Forelimb muscle (tissue), 1 donor: ENCODE measurements at regions not wholly inside any gene's neighbourhood (a gene's known extent, or its start where the extent isn't known, plus 50 kb on each side); places are given as distances from the start of the nearest gene placed in this dataset.
"Not testable (repeated sequence)": the region's sequence is repeated elsewhere in the genome, so short reads cannot be mapped to it uniquely, and the experiment has no call there.

Source experiments
- DNase-seq: peaks from one replicate; pipeline ENCODE4 v3.0.0-alpha.2; 2013; ENCODE audit warnings: low read depth

DNA sequence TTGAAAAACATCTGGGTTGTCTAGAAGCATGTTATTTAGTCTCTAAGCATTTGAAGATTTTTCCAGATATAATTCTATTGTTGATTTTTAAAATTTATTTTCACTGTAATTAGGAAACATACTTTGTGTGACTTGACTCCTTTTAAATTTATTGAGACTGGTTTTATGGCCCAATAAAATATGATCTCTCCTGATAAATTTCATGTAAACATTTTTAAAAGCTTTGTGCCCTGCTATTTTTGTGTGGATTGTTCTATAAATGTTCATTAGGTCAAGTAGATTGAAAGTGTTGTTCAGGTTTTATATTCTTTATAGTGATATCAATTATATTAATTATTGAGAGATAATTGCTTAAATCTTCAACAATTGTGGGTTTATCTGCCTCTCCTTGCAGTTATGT, 105.4 kb downstream of the RFX6 start:
- DNase-seq = no peak

DNA sequence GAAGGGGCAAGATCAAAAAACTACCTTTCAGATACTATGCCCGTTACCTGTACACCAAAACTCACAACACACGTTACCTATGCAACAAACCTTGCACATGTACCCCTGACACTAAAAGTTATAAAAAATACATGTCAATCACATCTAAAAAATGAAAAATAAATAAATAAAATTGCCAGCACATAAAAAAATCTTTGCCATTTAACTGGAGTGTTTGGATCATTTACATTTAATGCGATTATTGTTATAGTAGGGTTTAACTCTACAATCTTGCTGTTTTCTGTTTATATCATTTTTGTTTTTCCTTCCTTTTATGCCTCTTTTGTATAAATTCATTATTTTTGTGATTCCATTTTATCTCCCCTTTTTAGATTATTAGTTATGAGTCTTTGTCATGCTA, 106.3 kb downstream of the RFX6 start:
- no peak for DNase-seq

DNA sequence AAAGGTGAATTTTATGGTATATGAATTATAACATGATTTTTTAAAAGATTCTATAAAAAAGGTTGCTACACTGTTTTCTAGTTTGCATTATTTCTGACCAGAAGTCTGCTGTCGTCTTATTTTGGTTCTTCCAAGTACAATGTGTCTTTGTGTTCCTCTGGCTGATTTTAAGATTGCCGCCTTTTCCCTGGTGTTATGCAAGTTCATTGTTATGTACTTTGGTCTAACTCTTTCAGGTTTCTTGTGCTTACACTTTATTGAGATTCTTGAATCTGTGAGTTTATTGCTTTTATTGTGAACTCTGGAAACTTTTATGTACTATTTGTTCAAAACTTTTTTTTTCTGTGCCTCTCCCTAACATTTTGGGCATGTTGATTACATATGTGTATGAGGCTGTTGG, 109.8 kb downstream of the RFX6 start:
- no peak for DNase-seq

DNA sequence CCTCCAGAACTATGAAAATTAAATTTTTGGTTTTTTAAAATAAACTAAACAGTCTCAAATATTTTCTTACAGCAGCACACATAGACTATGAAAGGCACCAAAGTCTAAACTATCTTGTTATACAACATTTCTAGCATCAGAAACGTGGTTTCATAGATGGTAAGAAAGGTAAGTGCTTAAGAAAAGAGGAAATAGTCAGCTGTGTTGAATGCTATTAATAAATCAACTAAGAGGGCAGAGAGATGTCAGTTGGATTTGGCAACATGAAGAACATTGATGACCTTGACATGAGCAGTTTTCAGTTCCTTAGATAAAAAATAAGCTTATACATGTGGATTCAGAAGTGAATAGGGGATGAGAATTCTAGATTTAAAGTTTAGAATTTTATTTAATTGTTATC, 113.6 kb downstream of the RFX6 start:
- no peak for DNase-seq

DNA sequence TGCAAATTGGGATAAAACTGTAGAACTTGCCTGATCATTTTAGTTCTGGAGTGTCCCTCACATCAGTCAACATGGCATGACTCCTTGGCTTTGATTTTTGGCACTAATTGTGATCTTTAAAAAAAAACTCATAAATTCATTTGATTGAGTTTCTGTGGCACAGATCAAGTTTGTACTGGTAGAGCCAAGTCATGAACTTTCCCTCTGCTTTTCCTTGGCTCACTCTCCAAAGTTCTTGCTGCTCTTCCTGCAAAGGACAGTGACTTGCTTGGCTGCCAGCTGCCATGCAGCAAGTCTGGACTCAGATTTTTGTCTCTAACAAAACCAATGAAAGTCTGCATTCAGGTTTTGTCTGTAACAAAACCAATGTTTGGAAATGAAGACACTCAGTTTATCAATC, 115.5 kb downstream of the RFX6 start:
- DNase-seq = no peak

DNA sequence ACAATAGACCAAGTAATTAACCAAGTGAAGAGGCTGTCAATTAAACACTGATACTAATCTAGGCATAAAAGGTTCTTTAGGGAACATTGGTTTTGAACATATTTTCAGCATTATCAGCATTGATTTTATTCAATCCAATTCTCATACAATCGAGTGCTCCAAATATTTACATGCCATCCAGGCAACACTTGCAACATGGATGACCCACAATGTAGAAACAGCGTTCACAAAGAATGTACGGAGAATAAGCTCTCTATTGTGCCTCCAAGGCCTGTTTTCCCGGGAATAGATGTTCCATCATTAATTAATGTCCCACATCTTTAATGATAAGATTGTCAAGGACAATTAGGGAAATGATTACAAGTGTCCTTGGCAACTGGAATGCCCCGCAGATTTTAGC, 117.4 kb downstream of the RFX6 start:
- DNase-seq = no peak

DNA sequence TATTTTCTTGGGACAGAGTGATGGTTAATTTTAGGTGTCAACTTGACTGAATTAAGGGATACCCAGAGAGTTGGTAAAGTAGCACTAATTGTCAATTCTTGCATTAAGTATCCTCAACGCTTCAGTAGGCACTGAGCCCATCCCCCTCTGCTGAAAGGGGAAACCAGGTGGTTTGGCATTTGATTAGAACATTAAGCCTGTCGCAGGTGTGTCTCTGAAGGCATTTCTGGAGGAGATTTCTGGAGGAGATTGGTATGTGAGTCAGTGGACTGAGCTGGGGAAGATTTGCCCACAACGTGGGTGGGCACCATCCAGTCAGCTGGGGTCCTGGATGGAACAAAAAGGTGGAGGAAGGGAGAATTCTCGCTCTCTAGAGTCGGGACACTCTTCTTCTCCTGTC, 119.8 kb downstream of the RFX6 start:
- DNase-seq = no peak

DNA sequence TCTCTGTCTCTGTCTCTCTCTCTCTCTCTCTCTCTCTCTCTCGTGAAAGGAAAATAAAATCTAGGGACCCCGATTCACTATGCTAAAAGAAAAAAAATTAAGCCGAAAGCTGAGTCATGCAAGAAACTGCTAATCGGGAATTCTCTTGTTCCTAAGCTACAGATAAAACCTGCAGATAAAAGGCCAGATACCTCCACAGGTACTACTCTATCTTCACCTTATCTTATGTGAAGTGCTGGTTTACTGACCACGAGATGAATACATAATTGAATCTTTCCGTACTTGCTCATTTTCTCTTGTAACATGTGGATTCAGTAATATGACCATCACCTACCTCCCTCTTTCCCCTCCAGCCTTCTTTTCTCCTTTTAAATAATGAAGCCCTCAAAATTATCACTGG, 120.5 kb downstream of the RFX6 start:
- no peak for DNase-seq

DNA sequence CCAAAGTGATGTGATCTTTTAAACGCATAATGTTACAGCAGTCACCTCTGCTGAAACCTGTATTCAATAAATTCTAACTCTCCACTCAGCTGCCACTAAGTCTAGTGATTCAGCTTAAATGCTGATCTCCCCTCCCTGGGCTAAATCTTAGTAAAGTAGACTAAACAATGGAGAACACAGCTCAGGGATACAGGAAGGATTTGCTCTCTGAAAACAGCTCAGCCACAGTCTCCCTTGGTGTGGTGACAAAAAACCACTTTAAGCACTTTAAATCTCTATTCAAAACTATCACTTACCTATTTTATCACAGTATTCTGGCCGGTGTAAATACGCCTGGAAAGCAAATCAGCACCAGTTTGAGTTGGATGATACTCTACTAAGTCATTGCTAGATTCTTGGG, 130.6 kb downstream of the RFX6 start:
- no peak for DNase-seq

DNA sequence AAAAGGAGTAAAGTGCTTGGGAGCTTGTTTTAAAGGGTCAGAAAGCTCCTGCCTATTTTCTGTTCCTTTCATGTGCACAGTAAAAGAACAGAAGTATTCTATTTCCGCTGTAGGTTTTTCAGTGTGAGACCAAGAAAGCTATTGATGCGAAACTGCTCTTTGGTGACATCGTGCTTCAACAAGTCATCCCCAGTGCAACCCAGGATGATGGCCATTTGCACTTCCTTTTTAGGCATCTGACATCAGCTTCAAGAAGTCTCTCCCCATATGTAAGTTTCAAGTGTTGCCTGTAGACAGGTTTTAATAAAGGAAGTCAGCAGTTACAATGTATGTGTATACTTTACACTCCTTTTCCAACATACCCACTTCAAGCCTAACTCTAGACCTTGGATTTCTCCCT, 131.6 kb downstream of the RFX6 start:
- no peak for DNase-seq

DNA sequence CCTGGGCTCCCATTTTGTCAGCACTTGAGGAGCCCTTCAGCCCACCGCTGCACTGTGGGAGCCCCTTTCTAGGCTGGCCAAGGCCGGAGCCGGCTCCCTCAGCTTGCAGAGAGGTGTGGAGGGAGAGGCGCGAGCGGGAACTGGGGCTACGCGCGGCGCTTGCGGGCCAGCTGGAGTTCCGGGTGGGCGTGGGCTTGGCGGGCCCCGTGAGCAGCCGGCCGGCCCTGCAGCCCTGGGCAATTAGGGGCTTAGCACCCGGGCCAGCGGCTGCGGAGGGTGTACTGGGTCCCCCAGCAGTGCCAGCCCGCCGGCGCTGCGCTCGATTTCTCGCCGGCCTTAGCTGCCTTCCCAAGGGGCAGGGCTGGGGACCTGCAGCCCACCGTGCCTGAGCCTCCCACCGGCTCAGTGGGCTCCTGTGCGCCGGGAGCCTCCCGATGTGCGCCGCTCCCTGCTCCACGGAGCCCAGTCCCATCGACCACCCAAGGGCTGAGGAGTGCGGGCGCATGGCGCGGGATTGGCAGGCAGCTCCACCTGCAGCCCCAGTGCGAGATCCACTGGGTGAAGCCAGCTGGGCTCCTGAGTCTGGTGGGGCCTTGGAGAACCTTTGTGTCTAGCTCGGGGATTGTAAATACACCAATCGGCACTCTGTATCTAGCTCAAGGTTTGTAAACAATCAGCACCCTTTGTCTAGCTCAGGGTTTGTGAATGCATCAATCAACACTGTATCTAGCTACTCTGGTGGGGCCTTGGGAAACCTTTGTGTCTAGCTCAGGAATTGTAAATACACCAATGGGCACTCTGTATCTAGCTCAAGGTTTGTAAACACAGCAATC, 137.8 kb downstream of the RFX6 start:
- not testable (repeated sequence) for DNase-seq

DNA sequence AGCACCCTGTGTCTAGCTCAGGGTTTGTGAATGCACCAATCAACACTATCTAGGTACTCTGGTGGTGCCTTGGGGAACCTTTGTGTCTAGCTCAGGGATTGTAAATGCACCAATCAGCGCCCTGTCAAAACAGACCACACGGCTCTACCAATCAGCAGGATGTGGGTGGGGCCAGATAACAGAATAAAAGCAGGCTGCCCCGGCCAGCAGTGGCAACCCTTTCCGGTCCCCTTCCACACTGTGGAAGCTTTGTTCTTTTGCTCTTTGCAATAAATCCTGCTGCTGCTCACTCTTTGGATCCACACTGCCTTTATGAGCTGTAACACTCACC, 138.4 kb downstream of the RFX6 start:
- DNase-seq = not testable (repeated sequence)

DNA sequence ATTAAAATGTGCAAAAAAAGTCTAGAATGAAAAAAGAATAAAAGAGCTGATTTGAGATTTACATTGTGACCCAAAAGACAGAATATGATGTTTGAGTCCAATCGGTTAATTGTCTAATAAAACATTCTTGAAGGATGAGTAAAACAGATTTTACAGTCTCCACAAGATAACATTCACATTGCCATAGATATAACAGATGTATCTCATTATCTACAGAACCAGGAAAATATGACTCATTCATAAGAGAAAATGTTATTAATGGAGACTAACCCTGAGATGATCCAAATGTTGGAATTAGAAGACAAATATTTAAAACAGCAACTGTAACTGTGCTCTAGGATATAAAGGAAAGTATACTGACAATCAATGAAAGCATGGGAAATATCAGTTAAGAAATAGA, 141.7 kb downstream of the RFX6 start:
- DNase-seq = no peak

DNA sequence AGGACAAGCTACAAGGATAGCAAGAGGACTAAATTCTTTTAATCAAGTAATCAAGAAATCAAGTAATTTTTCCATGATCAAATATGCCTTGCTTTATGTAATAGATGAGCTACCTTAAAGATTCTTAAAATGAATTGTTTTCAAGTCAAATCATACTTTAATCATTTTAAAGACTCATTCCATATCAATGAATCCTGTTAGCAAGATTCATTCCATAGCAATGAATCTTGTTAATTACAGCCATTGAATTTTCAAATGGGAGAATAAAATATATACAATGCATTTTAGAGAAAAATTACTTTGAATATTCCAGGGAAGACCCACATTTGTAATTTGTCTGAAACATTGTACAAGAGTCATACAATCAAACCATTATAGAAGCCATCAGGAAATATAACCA, 145.7 kb downstream of the RFX6 start:
- no peak for DNase-seq

DNA sequence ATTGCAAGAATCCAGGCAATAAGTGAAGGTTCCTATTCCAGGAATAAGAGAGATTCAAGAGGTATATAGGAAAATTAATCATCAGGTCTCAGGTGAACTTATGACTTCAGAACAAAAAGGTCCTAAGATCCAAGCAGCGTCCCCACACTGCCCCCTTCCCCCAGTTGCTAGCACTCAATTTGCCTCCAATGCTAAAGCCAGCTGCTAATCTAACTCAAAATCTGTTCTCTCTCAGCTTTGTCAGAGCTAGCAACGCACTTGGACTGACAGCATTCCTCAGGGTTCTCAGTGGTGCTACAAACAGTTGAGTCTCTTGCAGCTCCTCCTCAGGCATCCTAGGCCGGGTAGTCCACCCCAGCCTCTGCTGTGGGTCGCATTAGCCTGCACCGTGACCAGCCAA, 148.3 kb downstream of the RFX6 start:
- no peak for DNase-seq

DNA sequence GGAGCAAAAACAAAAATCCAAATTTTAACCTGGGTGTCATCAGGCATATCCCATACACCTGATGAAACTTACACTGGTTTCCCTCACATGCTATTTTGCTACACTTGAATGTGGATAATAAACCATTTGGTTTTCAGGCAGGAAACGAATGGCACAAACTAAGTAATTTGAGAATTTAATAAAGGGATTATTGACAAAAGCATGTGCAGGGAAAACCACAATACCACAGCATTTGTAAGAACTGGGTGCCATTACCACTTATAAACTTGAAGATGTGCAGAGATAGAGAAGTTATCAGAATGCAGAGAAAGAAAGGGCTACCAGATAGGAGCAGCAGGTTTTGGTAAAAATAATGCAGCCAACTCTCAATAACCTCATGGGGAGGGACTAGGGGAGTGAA, 151.2 kb downstream of the RFX6 start:
- DNase-seq = no peak

DNA sequence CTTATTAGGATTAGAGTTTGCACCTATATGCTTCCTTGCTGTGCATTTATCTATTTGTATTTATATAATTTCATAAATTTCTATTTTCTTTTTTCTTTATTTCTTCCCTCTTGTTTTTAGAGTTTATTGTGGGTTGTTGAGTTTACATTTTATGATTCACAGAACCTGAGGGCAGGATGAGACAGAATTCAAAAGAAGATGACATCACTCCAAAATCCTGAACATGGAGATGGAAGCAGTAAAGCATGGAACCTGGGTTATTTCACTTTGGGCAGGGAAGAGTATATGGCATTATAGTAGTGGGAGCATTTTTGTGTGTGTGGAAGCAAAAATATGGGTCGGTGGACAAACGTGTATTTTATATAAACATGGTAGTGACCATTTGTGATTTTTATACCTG, 157.5 kb downstream of the RFX6 start:
- DNase-seq = no peak

DNA sequence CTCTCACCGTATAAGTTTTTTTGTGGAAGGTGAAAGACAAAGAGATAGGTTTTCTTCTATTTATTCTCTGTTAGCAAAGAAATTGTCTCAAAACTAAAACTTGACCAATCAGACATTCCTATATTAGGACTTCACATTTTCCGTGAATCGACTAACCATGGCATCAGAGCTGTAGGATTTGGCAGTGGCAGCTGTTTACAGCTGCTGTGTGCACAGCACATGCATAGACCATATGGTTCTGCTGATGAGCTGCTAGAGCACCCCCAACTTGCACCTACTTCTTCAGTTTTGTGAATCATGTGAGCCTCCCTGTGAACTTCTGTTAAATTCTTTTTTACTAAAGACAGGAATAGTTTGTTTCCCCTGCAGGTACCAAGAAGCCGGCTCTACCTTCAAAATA, 157.9 kb downstream of the RFX6 start:
- DNase-seq = peak; percentile 4

DNA sequence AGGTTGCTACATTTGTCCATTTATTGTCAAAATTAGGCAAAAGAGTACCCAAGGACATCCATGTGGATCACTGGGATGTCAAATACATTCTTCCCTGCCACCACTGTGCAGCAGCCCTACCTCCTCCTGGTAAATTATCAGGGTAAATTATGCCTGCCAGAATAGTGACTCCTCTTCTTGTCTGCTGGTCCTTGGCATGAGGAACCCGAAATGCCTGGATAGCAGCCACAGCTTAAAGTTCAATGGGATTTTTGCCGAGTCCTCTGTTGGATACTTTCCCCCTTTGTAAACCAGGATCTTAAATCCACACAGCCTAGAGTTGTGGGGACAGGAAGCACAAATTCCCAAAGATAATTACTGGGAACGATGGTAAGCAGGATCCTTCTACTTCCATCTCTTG, 173.3 kb downstream of the RFX6 start:
- no peak for DNase-seq

DNA sequence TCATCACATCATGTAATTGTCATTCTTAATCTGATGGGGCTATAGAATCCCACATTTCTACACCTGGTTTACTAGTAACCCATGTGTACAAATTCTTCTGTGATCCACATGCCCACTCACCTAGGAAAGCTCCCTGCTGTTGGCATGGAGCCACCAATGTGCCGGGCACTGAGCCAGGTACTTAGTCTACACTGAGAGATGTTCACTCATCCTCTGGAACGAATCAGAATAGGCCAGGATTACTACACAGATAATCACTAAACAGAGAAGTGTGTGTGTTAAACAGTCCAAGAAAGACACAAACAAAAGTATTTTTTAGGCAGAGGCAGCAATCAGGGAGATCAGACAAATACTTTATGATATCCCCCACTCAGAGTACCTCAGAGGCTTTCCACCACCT, 193.2 kb upstream of the VGLL2 start:
- DNase-seq = no peak

DNA sequence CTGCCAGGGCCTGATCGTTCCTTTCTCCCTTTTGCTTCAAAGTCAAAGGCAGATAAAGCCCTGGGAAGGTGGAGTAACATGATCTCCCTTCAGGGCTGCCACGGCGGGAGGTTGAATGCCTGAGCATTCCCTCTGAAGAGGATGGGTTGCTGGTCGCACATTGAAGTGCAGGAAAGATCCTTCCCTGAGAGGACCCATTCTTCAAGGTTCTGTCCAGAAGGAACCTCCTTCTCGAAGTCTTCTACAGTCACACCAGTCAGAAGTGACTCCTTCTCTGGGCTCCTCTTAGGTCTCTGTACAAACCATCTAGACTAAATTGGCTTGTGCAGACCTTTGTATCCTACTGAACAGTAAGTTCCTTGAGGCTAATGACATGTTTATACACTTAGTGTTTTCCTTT, 192.6 kb upstream of the VGLL2 start:
- DNase-seq = no peak

DNA sequence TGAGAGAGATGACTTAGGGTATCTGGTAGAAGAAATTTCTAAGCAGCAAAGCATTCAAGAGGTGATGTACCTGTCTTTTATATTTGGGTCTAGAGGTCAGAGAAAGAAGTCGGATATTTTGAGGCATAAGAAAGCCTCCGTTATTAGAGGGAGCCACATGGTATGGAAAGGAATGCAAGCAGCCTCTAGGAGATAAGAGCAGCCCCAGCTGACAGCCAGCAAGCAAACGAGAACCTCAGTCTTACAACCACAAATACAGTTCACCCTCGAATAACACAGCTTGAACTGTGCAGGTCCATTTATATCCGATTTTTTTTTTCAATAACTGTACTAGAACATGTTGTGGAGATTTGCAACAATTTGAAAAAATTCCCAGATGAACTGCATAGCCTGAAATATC, 190.7 kb upstream of the VGLL2 start:
- DNase-seq = no peak

DNA sequence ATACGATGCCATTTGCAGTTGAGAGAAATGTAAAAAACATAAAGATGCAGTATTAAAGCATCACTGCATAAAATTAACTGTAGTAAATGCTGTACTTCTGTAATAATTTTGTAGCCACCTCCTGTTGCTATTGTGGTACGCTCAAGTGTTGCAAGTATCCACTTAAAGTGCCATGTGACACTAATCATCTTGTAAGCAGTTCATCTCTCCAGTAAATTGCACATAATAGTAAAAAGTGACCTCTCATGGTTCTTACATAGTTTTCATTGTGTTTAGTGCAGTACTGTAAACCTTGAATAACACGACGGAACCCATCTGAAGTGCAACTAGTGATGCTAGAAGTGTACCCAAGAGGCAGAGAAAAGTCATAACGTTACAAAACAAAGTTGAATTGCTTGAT, 190.1 kb upstream of the VGLL2 start:
- DNase-seq = no peak

DNA sequence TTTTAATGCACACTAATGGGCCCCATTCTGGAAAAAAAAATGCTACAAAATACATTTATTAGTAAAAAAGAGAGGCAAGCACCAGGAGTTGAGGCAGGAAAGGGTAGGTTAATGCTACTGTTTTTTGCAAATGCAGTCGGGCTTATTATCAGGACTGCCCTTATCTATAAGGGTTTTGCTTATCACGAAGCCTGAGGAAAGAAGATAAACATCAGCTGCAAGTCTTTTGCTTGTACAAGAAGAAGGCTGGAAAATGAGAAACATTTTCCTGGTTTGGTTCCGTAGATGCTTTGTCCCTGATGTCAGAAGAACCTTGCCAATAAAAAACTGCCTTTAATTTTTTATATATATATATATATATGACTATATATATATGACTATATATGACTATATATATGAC, 189.3 kb upstream of the VGLL2 start:
- DNase-seq = no peak
